Kidney (tissue), 13 donors: ENCODE measurements at regions not wholly inside any gene's neighbourhood (a gene's known extent, or its start where the extent isn't known, plus 50 kb on each side); places are given as distances from the start of the nearest gene placed in this dataset.

Experiments
- DNase-seq, 5 donors: peaks; one replicate each; pipeline ENCODE4 v3.0.0-alpha.2; 2013 to 2020
- FAIRE-seq: peaks from 2 replicates; lab custom pipeline; 2012; peaks lifted over from hg19 to GRCh38; lab: Jason Lieb, UNC
- H3K27ac ChIP-seq, 2 donors: one replicate each; pipeline ENCODE4 v1.7.0; 2013; ENCODE audit warnings: low read depth in 2 of 2, low read length in 2 of 2, inconsistent platforms in 1 of 2
- H3K27me3 ChIP-seq: one replicate; pipeline ENCODE4 v1.7.1; 2013; ENCODE audit warnings: low read length, inconsistent platforms; ENCODE audit not compliant: control insufficient read depth, insufficient read depth
- H3K36me3 ChIP-seq, 3 donors: one replicate each; pipeline versions ENCODE4 v1.7.0 to v1.7.1; 2013; ENCODE audit warnings: low read length in 3 of 3, control low read depth in 1 of 3, inconsistent platforms in 1 of 3; ENCODE audit not compliant: insufficient read depth in 3 of 3, control insufficient read depth in 2 of 3
- H3K4me1 ChIP-seq, 3 donors: one replicate each; pipeline versions ENCODE4 v1.7.0 to v1.7.1; 2013; ENCODE audit warnings: low read length in 3 of 3, inconsistent platforms in 1 of 3, low read depth in 1 of 3; ENCODE audit not compliant: control insufficient read depth in 2 of 3, insufficient read depth in 2 of 3
- H3K4me3 ChIP-seq, 3 donors: one replicate each; pipeline versions ENCODE4 v1.7.0 to v1.8.1; 2013; ENCODE audit warnings: low read length in 3 of 3, control low read depth in 1 of 3, inconsistent platforms in 1 of 3
- H3K9ac ChIP-seq, 3 donors: one replicate each; pipeline versions ENCODE4 v1.7.0 to v1.7.1; 2013; ENCODE audit warnings: low read length in 3 of 3, control low read depth in 1 of 3, inconsistent platforms in 1 of 3
- H3K9me3 ChIP-seq, 3 donors: one replicate each; pipeline versions ENCODE4 v1.7.0 to v1.7.1; 2013; ENCODE audit warnings: low read length in 3 of 3, control low read depth in 1 of 3, inconsistent platforms in 1 of 3; ENCODE audit not compliant: control insufficient read depth in 2 of 3, insufficient read depth in 1 of 3
- CTCF ChIP-seq: IDR thresholded peaks from 3 replicates; pipeline ENCODE4 v1.5.1; 2012; ENCODE audit warnings: mild to moderate bottlenecking, moderate library complexity, borderline replicate concordance; ENCODE audit not compliant: insufficient read depth; ENCODE audit errors: extremely low read depth
- intact Hi-C: fragments of 100-400 bp; cut with DNase I; formaldehyde crosslinking; loops from one replicate; pipeline ENCODE4 v1.11.1; 2022
- donor health status: control.
- donor health status: control.
- donor health status: control.
- donor health status: control.
- donor health status: control.
- donor health status: DM: yes; HTN: yes; CAD: no.
- donor health status: Normal renal cell carcinoma (clear cell type).

DNA sequence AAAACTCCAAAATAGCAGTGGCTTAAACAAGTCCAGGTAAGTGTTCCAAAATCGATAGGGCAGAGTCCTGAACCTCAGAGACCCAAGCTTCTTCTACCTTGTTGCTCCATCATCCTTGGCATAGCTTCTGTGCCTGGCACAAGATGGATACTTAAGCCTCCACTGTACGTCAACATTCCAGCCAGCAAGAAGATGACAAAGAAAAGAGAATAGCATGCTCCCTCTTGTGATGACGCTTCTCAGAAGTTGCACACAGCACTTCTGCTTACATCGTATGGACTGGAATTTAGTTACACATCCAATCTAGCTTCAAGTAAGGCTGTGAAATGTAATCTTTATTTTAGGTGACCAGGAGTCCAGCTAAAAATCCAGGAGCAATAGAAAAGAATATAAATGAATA lies 227.4 kb downstream of the ESM1 start:
- Histone ChIP-seq H3K27ac (no peak overlapping the region), H3K9ac (no peak overlapping the region), H3K9me3 (no peaks in the 10 kb centered on the region), H3K36me3 (no peaks in the 10 kb centered on the region), H3K4me1 (no peaks in the 10 kb centered on the region), H3K27me3 (no peaks in the 10 kb centered on the region), H3K4me3 (no peak overlapping the region)
- FAIRE-seq (no peak), DNase-seq (no peak)
- intact Hi-C loops: no loop called here
- TF ChIP-seq CTCF: no peak

GRCh38 chr5:54757541-54757940 lies 227.9 kb downstream of the ESM1 start:
- DNase-seq (no peak), FAIRE-seq (no peak)
- TF ChIP-seq CTCF: no peak
- no peaks in the 10 kb centered on the region for H3K9me3 ChIP-seq
- H3K36me3 ChIP-seq: no peaks in the 10 kb centered on the region
- H3K27ac ChIP-seq: no peak overlapping the region
- H3K4me3 ChIP-seq: no peak overlapping the region
- no peaks in the 10 kb centered on the region for H3K27me3 ChIP-seq
- no peaks in the 10 kb centered on the region for H3K4me1 ChIP-seq
- H3K9ac ChIP-seq: no peak overlapping the region
- intact Hi-C loops: no loop called here

DNA sequence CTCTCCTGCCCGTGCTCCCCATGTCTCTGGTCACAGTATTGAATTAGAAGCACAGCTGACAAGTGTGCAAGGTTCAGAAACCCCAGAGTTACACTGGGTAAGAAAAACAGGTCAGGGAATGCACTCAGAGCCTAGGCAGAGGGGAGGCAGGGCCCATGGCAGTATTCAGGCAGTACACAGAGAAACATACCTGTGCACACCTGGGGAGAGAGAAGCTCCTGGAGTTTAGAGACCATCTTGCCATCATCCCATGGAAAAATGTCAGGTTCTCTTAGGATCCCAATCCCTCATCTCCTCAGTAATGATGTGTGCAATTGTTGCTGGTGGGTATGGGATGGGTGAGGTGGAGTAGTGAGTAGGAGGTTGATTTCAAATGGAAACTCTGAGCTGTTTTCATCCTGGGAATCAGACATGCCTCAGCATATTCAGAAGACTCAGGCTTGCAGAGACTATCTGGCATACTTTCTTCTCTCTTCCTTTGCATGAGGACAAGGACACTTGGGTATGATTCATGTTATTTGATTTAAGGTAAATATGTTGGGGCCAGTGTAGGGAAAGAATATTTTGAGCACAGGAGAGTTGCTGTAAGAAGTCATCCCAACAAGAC lies 228.5 kb downstream of the ESM1 start:
- DNase-seq (no peak), FAIRE-seq (no peak)
- Histone ChIP-seq H3K27ac (no peak overlapping the region), H3K27me3 (no peaks in the 10 kb centered on the region), H3K4me1 (no peaks in the 10 kb centered on the region), H3K9ac (no peak overlapping the region), H3K9me3 (no peaks in the 10 kb centered on the region), H3K36me3 (no peaks in the 10 kb centered on the region), H3K4me3 (no peak overlapping the region)
- TF ChIP-seq CTCF: no peak
- intact Hi-C loops: no loop called here

GRCh38 chr5:54756301-54756700 lies 229.1 kb downstream of the ESM1 start:
- H3K9ac ChIP-seq: no peak overlapping the region
- intact Hi-C loops: no loop called here
- H3K4me1 ChIP-seq: no peaks in the 10 kb centered on the region
- no peaks in the 10 kb centered on the region for H3K36me3 ChIP-seq
- no peak overlapping the region for H3K27ac ChIP-seq
- H3K9me3 ChIP-seq: no peaks in the 10 kb centered on the region
- FAIRE-seq (no peak), DNase-seq (no peak)
- H3K27me3 ChIP-seq: no peaks in the 10 kb centered on the region
- no peak for TF ChIP-seq CTCF
- H3K4me3 ChIP-seq: no peak overlapping the region
